ENCODE measurements at regions not wholly inside any gene's neighbourhood (a gene's known extent, or its start where the extent isn't known, plus 50 kb on each side); places are given as distances from the start of the nearest gene placed in this dataset.

DNA sequence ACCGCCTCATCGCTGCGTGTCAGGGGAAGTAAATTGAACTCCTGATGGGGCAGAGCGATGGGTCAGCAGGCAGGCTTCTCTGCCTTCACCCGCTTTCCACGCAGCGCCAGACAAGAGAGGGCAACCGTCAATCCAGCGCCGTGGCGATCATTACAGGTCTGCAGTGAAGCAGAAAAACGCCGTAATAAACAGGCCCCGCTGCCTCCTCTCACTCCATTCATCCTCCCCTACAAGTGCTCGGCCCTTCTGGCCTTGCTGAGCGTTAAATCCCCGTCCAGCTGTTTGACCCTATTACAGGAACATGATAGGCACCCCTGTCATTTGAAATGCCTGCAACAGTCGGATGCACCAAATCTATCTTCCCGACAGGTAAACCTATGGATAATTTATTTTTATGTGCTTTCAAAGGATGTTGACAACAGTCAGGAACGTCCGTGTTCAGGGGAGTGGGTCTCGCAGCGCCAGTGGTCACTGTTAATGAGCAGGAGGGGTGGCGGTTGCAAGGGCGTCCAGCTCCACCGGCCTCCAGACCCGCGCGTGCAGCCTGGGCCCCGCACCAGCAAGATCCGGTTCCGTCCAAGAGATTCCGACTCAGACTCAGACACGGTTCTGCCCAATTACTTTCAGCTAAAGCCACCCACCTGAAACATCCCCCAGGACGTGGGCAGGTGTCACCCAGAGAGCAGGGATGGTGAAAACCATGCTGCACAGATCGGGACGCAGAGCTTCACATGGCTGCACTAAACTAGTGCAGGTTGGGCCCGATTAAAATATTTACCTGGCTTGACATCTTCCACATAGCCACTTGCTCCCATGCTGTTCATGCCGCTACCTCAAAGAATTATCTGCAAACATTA lies 508.0 kb upstream of the MGMT start:
- no peak for FAIRE-seq

DNA sequence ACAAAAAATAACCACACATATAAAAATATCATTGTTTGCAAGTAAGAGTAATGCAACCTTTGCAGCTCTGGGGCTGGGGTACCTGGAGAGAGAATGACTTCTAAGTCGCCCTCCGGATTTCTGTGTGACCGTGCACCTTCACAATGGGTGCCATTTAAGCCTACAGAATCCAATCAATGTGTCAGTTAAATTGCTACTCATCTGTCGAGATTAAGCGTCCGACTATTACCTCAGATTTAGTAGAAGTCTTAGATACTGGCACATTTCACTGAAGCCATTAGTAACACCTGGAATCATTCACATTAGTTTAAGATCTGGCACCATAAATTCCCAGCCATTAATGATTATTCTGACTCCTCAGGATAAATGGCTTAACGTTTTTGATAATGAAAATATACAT lies 507.3 kb upstream of the MGMT start:
- FAIRE-seq, result no peak

DNA sequence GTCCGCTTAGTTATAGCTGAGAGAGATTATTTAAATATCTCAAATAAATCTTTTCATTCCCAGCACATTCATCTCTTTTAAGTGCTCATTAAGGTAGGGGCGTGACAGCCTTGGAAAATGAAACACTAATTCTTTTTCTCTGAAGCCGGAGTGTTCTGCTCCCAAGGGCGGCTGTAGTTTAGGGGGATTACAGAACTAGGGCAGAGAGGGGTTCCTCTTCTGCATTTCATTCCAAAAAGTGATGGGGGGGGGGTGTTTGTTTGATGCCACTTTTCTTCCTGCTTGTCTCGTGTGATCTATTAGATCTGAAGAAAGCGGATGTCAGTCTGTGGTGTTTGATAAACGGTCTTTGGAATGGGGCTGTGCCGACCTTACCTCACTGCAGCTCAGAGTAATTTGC lies 506.5 kb upstream of the MGMT start:
- no peak for FAIRE-seq

DNA sequence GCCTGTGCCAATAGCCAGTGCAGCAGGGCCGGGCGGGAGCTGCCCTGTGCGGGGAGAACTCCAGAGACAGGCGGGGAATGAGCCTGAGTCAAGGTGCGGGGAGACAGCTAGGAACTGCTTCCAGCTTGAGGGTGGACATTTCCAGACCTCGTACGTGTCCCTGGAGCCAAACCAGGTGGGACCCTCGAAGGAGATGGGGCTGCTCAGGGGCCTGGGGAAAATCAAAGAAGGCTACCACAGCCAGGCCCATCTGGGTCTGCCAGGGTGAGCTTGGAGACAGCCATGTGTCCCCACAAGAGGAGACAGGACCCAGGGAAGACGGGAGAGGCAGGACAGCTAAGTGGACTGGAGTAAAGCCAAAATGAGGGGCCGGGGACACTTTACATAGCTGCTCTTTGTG lies 504.9 kb upstream of the MGMT start:
- FAIRE-seq, result no peak

DNA sequence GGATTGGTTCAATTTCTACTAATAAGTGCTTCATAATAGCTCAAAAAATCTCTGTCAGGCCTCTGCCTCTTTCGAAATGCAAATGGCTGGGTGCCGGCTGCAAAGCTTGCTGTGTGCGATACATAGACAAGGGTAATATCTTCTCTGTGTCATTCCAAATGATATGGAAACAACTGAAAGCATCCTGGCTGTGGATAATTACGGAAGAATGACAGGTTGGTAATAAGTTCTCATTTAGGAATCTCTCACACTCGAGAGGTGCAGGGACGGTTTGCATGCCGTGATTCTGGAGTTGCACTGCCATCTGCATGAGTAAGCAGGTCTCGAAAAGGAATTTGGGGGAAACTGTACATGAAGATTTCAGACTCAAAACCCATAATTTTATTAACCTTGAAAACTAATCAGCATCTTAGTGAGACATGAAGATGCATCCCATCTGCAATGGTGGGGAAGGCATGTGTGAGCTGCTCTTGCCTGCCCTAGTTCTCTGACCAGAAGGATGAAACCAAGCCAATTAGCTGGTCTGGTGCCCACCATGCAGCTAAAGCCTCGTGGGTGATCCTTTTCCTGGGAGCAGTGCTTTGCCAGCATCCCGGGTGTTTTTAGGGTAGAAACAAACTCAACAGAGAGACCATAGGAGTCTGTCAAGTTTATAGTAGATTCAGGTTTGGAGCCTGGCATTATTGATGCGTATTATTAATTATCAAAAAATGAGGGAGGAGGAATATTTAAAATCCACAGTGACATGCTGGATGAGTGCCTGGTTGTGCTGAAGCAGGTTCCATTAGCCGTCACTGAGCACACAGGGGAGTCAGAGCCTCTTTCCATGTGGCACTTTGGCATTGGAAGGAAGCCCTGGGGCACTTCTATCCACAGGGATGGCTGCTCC lies 503.6 kb upstream of the MGMT start:
- no peak for FAIRE-seq

DNA sequence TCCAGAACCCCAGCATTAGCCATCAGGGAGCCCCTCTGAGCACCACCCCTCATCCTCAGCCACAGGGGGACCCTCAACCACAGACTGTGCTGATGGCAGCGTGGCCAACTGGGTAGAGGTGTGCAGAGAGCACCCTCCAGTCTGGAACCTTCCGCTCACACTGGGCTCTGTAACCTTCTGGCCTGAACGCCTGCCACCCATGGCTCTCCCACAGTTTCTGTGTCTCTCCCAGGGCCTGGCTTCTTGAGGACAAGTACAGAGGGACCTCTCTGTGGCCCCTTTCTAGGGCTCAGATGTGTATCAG lies 503.0 kb upstream of the MGMT start:
- FAIRE-seq, result no peak

DNA sequence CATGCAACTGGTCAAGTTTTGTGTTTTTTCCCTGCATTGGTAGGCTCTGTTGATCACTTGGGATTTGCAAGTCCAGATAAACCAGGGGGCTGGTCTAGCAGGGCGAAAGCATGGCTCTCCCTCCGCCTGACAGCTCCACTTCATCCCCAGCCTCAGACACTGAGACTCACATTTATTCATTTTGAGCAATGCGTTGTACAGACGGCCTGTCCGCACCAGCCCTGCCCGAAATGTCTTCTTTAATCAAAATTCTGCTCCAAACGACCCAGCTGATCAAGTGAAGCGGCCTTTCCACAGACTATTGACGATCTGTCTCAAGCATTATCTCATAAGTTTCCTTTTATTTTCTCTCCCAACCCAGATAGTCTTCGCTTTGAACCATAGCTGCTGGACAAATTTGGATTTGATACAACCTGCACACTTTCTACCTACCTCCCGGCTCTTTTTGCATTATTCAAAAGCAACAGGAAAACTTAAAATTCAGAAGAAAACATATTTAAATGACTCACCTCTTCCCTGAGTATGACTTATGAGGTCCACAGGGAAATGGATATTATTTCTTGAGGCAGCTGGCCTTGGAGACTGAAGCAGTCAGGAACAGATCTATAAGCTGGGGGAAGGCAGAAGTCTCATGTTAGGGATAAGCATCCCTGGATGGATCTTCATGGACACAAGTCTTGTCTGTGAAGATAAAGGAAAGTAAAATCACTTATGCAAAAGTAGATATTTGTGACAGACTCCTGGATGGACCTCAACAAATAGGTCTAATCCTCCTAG lies 498.9 kb upstream of the MGMT start:
- no peak for FAIRE-seq

DNA sequence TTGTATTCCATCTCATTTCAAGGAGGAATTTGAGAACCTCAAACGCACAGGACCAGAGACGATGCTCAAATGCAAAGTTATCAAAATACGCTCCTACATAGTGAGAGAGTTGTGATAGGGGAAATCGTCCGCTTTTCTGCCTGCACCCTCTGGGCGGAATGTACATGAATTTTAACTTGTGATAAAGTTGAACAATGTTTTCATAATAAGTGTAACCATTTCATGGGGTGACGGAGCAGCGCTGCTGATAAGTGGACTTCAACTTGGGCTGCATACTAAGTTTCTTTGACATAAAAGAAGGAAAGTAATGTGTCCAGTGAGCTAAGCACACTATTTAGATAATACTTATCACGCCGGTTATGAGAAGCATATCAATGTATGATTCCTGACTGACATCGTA lies 497.5 kb upstream of the MGMT start:
- FAIRE-seq, result no peak

DNA sequence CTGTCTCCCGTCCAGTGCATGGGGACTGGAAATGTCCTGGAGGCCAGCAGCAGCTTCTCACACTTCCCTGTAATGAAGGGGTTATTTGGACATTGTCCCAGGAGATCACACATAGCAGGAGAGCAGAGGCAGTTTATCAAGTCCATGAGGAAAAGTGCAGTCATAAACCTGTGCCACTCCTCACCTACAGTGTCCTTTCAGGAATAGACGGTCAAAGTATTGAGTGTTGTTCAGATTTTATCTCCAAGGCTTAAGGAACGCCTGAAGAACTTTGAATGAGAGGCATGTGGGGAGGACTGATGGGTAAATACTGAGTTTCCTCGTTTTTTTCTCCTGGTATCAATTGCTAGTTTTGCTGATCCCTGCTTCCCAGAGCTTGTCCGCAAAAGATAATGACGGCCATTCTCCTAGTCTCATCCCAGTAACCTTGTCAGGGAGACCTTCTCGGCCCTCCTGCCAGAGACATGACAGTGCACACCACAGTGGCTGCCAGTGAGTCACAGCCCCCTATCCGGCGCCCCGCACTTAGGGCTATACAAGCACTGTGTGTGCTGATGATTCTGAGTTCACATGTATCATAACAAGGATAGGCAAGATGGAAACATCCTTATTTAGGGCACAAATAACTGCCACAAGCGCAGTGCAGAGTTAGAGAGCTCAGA lies 495.5 kb upstream of the MGMT start:
- no peak for FAIRE-seq

DNA sequence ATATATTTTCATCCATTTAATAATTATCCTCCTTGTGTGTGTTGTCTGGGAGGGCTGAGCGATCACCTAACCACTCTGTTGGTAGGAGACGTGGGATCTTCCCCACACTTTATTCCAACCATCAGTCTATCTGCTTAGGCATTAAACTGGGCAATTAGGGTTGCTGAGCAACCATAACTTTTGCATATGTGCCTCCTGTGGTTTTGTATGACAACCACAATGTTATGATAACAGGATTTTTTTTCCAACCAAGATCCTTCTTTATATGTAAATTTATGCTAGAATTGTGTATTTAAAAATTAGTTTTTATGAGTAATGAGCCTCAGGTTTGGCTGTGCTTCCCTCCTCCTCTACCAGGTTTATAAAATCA lies 495.0 kb upstream of the MGMT start:
- FAIRE-seq, result no peak

DNA sequence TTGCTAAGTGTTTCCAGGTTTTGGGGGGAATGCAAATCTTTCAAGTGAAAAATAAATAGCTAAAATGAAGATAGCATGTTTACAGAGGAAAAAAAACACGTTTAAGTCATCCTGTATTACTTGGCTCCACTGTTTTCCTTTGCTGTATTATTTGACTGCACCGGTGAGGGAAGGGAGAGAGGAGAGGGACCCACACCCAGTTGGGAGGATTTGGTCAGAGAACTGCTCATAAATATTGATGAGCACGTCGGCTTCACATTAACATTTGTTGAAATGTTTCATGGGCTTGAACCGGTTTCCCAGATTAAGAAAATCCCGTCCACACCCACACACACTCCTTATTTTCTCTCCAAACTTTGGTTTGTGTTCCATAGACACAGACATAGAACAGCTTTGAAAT lies 493.8 kb upstream of the MGMT start:
- FAIRE-seq, result no peak

DNA sequence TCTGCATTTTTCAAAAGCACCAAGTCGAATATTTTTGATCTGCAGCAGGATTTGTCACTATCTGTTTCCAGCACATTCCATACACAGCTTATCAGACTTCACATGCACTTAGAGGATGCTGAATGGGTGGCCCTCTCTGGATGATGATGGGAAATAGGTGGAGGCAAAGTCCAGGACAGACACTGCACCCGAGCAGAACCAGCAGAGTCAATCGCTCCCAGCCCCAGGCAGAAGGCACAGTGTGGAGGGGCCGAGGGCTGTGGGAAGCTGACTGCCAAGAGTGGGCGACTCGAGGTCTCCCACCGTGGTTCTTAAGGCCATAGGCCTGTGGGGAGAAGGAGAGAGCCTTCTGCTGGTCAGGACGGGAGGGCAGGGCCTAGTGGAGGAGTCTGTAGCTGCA lies 490.2 kb upstream of the MGMT start:
- no peak for FAIRE-seq

DNA sequence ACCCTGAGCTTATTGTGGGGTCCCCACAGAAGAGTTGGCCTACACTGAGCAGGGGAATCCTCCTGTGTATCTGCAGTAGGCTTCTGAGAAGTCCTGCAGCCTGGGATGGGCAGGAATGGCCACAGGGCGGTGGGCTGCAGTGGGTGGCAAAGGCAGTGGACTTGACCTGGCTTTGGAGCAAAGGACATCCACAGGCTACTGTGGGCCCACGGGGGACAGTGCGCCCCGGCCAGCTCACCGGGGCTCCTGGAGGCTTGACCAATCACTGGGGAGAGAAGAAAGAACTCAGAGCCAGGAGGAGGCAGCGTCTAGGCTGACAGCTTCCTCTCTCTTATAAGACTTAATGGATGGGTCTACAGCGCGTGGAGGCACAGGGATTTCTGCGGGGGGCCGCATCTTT lies 488.8 kb upstream of the MGMT start:
- FAIRE-seq, result no peak

DNA sequence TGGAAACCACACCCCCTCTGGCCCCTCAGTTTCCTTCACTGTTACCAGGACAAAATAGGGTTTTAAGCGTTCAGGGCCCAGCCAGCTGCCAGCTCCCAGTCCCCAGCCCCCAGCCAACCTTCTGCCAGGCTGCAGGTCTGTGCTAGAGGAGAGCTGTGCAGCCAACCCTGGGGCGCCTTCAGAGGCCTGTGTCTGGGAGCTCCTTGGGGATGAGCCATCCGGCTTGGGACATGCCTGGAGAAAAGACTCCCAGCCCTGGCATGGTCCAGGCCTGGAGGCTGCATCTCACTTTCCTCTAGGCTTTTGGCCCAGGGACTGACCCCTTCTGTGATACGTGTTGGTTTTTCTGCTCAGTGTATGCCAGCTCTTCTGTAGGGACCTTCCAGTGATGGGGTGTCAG lies 487.6 kb upstream of the MGMT start:
- no peak for FAIRE-seq

DNA sequence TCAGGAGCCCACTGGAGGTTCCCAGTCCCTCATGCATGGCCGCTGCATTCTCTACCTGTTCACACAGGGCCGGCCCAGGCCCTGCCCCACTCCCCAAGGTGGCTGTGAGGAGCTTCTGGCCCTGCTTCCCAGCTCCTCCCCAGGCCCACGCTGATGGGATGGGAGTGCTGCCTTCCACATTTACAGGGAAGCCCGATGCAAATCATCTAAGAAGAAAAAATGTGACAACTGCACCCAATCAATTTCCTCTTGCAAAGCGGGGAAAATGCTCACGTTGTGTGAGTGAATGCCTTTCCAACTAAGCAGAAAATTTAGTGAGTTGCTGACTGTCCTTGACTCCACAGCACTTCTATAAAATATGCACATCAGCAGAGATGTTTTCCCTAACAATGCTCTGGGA lies 485.8 kb upstream of the MGMT start:
- no peak for FAIRE-seq

DNA sequence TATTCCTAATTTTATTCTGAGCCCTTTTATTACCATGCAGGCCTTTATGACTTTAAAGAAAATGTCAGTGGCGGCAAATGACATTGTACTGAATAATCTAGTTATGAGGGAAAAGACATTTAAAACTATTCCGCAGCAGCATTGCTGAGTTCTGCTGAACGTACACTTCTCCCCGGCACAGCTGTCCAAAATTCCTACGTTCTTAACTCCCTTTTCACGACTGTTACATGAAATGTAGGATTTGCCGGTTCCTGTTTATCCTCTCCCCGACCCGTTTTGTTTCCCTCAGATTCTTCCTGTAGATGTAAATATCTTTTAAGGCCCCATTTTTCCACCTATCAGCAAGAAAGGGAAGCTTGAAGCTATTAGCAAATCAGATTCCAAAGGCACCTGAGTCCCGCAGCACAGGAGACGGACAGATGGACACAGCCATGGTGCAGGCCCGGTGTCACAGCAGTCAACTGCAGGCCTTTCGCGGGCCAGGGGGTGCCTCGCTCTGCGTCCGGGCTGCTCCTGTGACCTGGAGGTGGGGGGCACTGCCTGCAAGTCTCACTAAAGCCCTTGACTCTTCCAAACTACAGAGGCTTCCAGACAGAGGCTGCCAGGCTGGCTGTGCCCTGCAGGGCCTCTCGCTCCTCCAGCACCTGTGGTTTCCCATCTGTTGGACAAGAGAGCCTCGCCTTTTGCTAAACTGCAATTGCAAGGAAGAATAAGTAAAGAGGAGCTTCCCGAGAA lies 485.0 kb upstream of the MGMT start:
- no peak for FAIRE-seq

DNA sequence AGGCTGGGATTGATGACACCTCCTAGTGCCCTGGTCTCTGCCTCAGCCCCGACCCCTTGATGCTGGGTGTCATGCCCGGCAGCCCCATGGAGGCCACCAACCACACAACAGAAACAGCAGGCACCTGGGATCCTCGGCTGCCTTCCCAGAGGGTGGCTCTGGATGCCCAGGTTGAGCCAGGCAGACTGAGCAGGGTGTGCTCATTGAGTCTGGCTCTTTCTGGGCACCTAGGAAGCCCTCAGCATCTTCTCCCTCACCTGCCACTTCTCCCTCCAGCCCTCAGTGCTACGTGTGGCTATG lies 484.5 kb upstream of the MGMT start:
- no peak for FAIRE-seq

DNA sequence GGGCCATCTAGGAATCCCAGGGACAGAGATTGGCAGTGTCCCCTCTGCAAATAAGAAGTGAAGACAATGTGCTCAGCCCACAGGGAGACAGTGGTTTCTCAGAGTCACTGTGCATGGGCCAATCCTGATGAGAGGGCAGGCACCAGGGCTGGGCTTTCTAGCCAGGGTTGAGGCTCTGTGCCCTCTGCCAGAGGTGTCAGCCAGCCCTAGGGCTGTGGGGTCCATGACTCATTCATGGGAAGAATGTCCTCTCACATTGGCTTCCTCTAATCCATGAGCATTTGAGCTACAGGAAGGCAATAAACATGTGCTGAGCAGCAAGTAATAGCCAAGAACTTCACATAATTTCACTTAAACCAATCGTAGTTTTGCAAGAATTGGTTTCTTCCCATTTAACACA lies 482.0 kb upstream of the MGMT start:
- no peak for FAIRE-seq

DNA sequence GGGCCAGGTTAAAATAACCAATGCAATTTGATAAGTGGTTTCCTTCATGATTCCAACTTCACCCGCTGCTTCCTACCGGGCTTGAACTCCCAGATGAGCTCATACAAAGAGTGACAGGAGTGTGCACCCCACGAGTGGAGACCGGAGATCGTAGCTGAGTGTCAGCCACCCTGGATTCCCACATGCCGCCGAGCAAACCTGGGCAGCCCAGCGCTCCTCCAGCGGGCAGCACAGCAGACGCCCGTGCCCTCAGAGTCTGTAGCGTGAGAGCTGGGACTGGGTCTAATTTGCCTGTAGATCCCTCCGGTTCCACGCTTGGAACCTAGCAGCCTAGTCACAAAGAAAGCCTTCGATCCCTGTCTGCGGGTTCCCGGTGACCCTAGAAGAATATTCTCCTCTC lies 476.1 kb upstream of the MGMT start:
- FAIRE-seq, result no peak

DNA sequence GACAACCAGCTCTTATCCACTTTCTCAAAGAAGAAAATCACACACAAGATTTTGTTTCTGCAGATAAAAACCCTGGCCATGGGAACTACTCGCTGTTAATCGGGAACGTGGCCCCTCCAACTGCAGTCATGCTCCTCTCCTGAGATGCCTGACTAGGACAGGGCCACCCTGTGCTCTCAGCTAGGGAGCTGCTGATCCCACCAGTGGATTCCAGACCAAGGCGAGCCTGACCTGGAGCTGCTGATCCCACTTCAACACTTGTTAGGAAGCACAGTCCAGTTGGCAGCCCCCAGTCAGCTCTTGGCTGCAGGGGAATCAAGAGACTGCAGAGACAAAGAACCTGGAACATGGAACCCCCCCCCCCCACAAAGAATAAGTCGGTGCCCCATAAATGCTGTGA lies 474.3 kb upstream of the MGMT start:
- no peak for FAIRE-seq

DNA sequence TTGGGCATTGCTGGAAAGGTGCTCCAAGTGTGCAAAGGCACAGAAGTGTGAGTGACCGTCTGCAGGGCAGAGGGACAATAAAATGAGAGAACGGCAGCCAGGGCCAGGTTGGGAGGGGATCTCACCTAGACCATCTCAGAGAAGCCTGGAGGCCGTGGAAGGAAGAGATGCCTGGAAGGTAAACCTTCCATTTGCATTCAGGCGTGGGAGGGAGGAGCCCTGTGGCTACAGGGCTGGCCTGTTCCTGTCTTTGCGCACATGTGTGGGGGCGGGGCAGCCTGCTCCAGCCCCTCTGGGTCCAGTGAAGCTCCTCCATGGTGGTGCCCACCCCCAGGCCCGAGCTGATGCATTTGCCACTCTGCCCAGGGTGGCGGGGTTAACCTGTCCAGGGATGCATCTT lies 473.6 kb upstream of the MGMT start:
- FAIRE-seq, result no peak

DNA sequence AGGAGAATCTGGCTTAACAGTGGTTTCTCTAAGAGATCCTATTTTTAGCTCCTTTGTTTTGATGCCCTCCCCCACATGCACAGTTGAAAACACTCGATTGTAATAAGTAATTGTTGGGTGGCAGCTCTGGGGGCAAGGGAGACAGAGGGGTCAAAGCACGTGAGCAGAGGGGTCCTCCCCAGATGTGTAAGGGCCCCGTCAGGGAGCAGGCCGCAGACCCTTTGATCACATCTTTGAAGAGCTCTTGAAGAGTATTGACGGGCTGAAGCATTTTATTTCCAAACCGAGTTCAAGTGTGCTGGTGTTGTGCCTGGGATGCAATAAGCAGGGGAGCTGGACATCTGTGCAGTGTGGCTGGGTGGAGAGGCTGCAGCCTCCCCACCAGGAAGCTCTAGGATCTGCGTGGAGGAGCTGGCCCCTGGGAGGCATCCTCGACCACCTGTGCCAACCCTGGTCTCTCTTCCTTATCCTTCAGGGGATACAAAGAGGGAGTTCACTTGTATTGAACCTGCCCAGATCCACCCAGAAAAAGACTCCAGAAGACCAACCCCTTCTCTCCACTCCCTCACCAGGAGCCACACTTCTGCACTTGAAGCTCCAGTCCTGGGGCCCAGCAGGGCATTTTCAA lies 473.0 kb upstream of the MGMT start:
- no peak for FAIRE-seq

All from A204.1 (cell line).